ENCODE measurements at regions not wholly inside any gene's neighbourhood (a gene's known extent, or its start where the extent isn't known, plus 50 kb on each side); places are given as distances from the start of the nearest gene placed in this dataset.

DNA sequence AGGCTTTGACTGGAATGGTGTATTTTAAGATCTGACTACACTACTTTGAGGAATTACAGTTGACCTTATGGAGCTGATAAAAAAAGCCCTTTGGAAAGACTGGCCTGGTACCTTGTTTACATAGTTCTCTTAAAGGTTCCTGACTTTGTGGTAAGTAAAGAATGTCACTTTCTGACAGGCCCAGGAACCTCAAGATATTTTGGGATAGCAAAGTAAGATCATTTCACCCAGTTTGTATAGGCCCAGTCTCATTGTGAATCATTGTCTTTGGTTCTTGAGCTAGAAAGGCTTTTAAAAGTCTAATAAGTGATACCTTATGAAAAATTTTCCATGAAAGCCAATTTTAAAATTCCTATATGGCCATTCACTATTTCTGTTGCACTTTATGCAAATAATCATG lies 316.3 kb upstream of the LRRTM4 start:
- TF ChIP-seq EZH2 (IDR thresholded peaks at IDR 0.05; ENCODE audit: low read length, missing control alignments), result no peak
- TF ChIP-seq, protein P1, sequence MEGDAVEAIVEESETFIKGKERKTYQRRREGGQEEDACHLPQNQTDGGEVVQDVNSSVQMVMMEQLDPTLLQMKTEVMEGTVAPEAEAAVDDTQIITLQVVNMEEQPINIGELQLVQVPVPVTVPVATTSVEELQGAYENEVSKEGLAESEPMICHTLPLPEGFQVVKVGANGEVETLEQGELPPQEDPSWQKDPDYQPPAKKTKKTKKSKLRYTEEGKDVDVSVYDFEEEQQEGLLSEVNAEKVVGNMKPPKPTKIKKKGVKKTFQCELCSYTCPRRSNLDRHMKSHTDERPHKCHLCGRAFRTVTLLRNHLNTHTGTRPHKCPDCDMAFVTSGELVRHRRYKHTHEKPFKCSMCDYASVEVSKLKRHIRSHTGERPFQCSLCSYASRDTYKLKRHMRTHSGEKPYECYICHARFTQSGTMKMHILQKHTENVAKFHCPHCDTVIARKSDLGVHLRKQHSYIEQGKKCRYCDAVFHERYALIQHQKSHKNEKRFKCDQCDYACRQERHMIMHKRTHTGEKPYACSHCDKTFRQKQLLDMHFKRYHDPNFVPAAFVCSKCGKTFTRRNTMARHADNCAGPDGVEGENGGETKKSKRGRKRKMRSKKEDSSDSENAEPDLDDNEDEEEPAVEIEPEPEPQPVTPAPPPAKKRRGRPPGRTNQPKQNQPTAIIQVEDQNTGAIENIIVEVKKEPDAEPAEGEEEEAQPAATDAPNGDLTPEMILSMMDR (conservative IDR thresholded peaks at IDR 0.05 in 1 of 2, IDR thresholded peaks at IDR 0.05 in 1 of 2; ENCODE audit: low read depth in 1 of 2, low read length in 2 of 2), result no peak
